A673 (cell line): ENCODE measurements at regions not wholly inside any gene's neighbourhood (a gene's known extent, or its start where the extent isn't known, plus 50 kb on each side); places are given as distances from the start of the nearest gene placed in this dataset.

Experiments
- BruUV-seq: library from RNA; stranded (reverse); fragments of 400-500 nt; replicated peaks from 2 replicates; lab custom pipeline; 2021; lab: Mats Ljungman, UMichigan
- CTCF ChIA-PET: fragments of 300-600 bp; sonication (Branson Sonifier 250); formaldehyde crosslinking; loops from one replicate; lab custom pipeline; 2022; ENCODE audit warnings: antibody characterized with exemption; lab: Charles Lee
- POLR2A ChIA-PET: fragments of 300-600 bp; sonication (Branson Sonifier 250); formaldehyde crosslinking; loops from one replicate; lab custom pipeline; 2022; ENCODE audit warnings: antibody characterized with exemption; ENCODE audit not compliant: low non-redundant PET; lab: Charles Lee
- DNase-seq: peaks from one replicate; pipeline ENCODE4 v3.0.0-alpha.2; 2015; ENCODE audit warnings: low spot score
- H3K27ac ChIP-seq: fragments of 200-600 bp; sonication (generic); 2 replicates; pipeline ENCODE4 v1.5.1; 2016; ENCODE audit warnings: mixed run types, low read depth, mild to moderate bottlenecking, mixed read lengths, antibody characterized with exemption, low read length; ENCODE audit not compliant: poor library complexity, severe bottlenecking
- H3K27me3 ChIP-seq: fragments of 200-600 bp; sonication (generic); replicated peaks from 2 replicates; pipeline ENCODE4 v1.6.1; 2017; ENCODE audit warnings: mixed run types, low read depth, mild to moderate bottlenecking, mixed read lengths, antibody characterized with exemption, low read length; ENCODE audit not compliant: insufficient read depth, poor library complexity
- H3K36me3 ChIP-seq: fragments of 200-600 bp; sonication (generic); 2 replicates; pipeline ENCODE4 v1.6.1; 2016; ENCODE audit warnings: mixed run types, mild to moderate bottlenecking, mixed read lengths, antibody characterized with exemption, low read length; ENCODE audit not compliant: insufficient read depth, poor library complexity, severe bottlenecking
- H3K4me1 ChIP-seq: fragments of 200-600 bp; sonication (generic); 2 replicates; pipeline ENCODE4 v1.6.1; 2017; ENCODE audit warnings: mixed run types, mild to moderate bottlenecking, mixed read lengths, antibody characterized with exemption, low read length; ENCODE audit not compliant: insufficient read depth, poor library complexity, severe bottlenecking
- H3K4me3 ChIP-seq: fragments of 200-600 bp; sonication (generic); 2 replicates; pipeline ENCODE4 v1.5.1; 2016; ENCODE audit warnings: low read depth, mixed run types, mild to moderate bottlenecking, mixed read lengths, low read length; ENCODE audit not compliant: poor library complexity, severe bottlenecking
- H3K9me3 ChIP-seq: fragments of 200-600 bp; sonication (generic); 2 replicates; pipeline ENCODE4 v1.6.1; 2016; ENCODE audit warnings: mixed run types, low read depth, mild to moderate bottlenecking, mixed read lengths, antibody characterized with exemption, low read length; ENCODE audit not compliant: poor library complexity, severe bottlenecking
- CTCF ChIP-seq: fragments of 300-800, 200-600 bp; sonication (generic); conservative IDR thresholded peaks from 2 replicates; pipeline ENCODE4 v1.5.1; 2017; ENCODE audit warnings: low read depth, mild to moderate bottlenecking, antibody characterized with exemption, low read length, moderate library complexity, mixed read lengths
- EZH2 ChIP-seq: fragments of 200-600 bp; sonication (generic); IDR thresholded peaks from 2 replicates; pipeline ENCODE4 v1.6.1; 2017; ENCODE audit warnings: borderline replicate concordance, low read depth, mild to moderate bottlenecking, mixed read lengths, antibody characterized with exemption, low read length; ENCODE audit not compliant: poor library complexity, severe bottlenecking
- intact Hi-C: fragments of 100-400 bp; cut with micrococcal nuclease; formaldehyde crosslinking; loops from one replicate; pipeline ENCODE4 v1.10.0; 2022; ENCODE audit not compliant: unreplicated experiment

- no TSS peak for BruUV-seq
- TF ChIP-seq CTCF = no peak
- no peak for TF ChIP-seq EZH2
- Histone ChIP-seq H3K4me3 (no peak overlapping the region), H3K27ac (no peak overlapping the region), H3K27me3 (peaks cover 8% of the 10 kb centered on the region), H3K36me3 (no peaks in the 10 kb centered on the region), H3K9me3 (no peaks in the 10 kb centered on the region), H3K4me1 (no peaks in the 10 kb centered on the region)
- intact Hi-C loops = no loop called here
- no peak for DNase-seq
- ChIA-PET POLR2A (no interaction called here), CTCF (no interaction called here)
These were observed 67.5 kb upstream of the TMEM132E start for GRCh38 chr17:34511931-34512330.

DNA sequence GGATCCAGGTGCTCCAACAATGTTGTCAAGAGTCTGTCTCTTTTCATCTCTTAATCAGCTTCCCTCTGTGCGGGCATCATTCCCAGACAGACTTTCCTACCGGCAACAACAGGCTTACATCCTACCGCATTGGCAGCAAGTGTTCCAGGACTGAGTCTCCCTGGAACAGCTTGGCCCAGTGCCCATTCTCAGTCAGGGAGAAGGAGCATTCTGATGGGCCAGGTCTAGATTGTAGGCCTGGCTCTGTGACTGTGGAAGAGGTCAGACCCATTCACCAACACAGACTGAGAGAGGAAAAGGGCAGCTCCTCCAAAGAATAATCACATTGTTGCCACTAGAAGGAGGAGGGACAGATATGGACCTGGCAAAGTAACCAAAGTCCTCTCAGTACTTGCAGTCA, 68.1 kb upstream of the TMEM132E start:
- CTCF ChIA-PET = no interaction called here
- DNase-seq = no peak
- Histone ChIP-seq H3K4me3 (no peak overlapping the region), H3K9me3 (no peaks in the 10 kb centered on the region), H3K4me1 (no peaks in the 10 kb centered on the region), H3K27ac (no peak overlapping the region), H3K36me3 (no peaks in the 10 kb centered on the region), H3K27me3 (peaks cover 14% of the 10 kb centered on the region)
- TF ChIP-seq EZH2 (no peak), CTCF (no peak)
- intact Hi-C loops = no loop called here
- POLR2A ChIA-PET = no interaction called here
- BruUV-seq = no TSS peak

GRCh38 chr17:34504814-34505484, 74.4 kb upstream of the TMEM132E start:
- TF ChIP-seq EZH2 (no peak), CTCF (no peak)
- ChIA-PET CTCF (no interaction called here), POLR2A (no interaction called here)
- no TSS peak for BruUV-seq
- Histone ChIP-seq H3K4me1 (no peaks in the 10 kb centered on the region), H3K27ac (no peak overlapping the region), H3K36me3 (no peaks in the 10 kb centered on the region), H3K9me3 (no peaks in the 10 kb centered on the region), H3K4me3 (no peak overlapping the region), H3K27me3 (peaks cover 24% of the 10 kb centered on the region)
- no peak for DNase-seq
- intact Hi-C loops = no loop called here
